ENCODE measurements at regions not wholly inside any gene's neighbourhood (a gene's known extent, or its start where the extent isn't known, plus 50 kb on each side); places are given as distances from the start of the nearest gene placed in this dataset.
"Not testable (repeated sequence)": the region's sequence is repeated elsewhere in the genome, so short reads cannot be mapped to it uniquely, and the experiment has no call there.

DNA sequence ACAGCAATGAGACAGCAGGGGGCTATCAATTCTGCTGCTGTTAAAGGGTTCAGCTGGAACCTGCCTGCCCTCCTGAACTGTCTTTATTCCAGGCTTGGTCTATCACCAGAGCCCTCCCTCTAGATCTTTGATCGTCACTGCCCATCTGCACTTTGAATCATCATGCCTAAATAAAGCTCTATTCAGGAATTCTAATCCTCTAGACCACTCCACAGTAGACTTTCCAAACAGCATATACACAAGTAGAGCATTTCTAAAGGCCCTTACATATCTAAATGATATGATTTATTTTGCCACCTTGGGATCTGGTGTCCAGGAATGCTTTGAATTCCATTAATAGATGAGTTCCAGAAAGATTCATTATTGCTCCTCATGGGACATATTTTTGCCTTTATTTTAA lies 542.1 kb upstream of the SYT4 start:
- H3K27me3 ChIP-seq (ENCODE audit: control insufficient read depth, insufficient read depth, low read length), result no peaks in the 10 kb centered on the region
- 43% methylated on average over 1 of the region's 1 CpG for WGBS (ENCODE audit: insufficient coverage)
- H3K36me3 ChIP-seq (ENCODE audit: control insufficient read depth, insufficient read depth, low read length), result no peaks in the 10 kb centered on the region
- H3K4me3 ChIP-seq (ENCODE audit: low read length), result no peak overlapping the region
- peaks cover 2% of the 10 kb centered on the region for H3K9me3 ChIP-seq (replicated peaks; ENCODE audit: control insufficient read depth, low read depth, low read length)
- no peak overlapping the region for H3K27ac ChIP-seq (ENCODE audit: low read length)
- peak; percentile 16 for DNase-seq
- H3K4me1 ChIP-seq (ENCODE audit: control insufficient read depth, insufficient read depth, low read length), result no peaks in the 10 kb centered on the region

DNA sequence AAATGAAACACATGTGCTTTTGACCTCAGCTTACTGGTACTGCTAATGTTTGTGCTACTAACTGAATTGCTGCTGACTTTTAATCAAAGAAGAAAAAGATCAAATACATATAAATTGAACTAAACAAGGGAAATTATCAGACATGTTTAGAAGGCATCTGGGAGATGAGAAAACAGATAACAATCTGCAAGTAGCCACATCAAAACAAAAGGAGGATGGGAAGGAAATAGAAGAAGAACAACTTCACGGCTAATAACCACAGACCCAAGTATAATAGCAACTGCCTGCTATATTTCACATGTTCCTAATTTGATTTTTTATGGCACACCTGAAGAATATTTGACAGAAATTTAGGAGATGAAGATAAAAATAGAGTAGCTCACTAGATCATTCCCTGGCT lies 542.6 kb upstream of the SYT4 start:
- DNase-seq, result no peak
- H3K27me3 ChIP-seq (ENCODE audit: control insufficient read depth, insufficient read depth, low read length), result no peaks in the 10 kb centered on the region
- no peak overlapping the region for H3K27ac ChIP-seq (ENCODE audit: low read length)
- no peaks in the 10 kb centered on the region for H3K4me1 ChIP-seq (ENCODE audit: control insufficient read depth, insufficient read depth, low read length)
- peaks cover 2% of the 10 kb centered on the region for H3K9me3 ChIP-seq (replicated peaks; ENCODE audit: control insufficient read depth, low read depth, low read length)
- no peaks in the 10 kb centered on the region for H3K36me3 ChIP-seq (ENCODE audit: control insufficient read depth, insufficient read depth, low read length)
- no peak overlapping the region for H3K4me3 ChIP-seq (ENCODE audit: low read length)
- no CpG with 5 or more reads among the region's 1 CpG for WGBS (ENCODE audit: insufficient coverage)

DNA sequence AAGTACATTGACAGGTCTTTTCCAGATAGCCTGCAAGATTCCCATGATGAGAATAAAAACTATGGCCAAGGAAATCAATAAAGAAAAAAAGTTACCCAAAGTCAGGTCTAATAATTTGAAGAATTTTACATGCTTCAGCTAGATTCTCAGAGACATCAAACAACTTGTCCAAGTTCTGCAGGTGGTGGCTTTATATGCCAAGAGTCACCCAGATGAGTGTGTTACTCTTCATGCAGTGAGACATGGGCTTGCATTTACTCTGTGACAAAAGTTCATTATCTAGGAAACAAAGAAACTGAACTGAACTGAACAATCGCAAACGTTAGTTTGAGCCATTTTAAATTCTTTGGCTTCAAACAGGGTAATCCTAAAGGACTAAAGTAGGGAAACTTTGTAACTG lies 548.5 kb upstream of the SYT4 start:
- Histone ChIP-seq H3K4me3 (ENCODE audit: low read length) (no peak overlapping the region), H3K4me1 (ENCODE audit: control insufficient read depth, insufficient read depth, low read length) (peaks cover 8% of the 10 kb centered on the region), H3K9me3 (replicated peaks; ENCODE audit: control insufficient read depth, low read depth, low read length) (no peaks in the 10 kb centered on the region), H3K36me3 (ENCODE audit: control insufficient read depth, insufficient read depth, low read length) (no peaks in the 10 kb centered on the region), H3K27ac (ENCODE audit: low read length) (no peak overlapping the region), H3K27me3 (ENCODE audit: control insufficient read depth, insufficient read depth, low read length) (no peaks in the 10 kb centered on the region)
- peak; percentile 57 for DNase-seq
- no CpG with 5 or more reads among the region's 2 CpGs for WGBS (ENCODE audit: insufficient coverage)

DNA sequence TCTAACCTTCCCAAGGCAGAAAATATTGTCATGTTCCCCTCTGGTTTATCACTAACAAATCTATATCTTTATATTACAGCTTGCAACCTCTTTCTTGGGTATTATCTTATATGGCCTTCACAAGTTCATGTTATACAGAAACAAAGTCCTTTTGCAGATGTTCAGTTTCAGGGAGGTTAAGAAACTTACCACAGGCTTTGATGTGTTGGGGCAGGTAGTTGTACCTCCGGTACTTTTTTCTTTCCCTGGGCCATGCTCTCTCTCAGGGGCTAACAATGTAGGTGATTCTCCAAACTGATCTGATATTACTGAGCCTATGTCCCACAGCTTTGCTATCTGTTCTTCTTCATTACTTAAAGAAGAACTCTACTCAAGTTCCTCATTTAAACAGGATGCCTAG lies 548.9 kb upstream of the SYT4 start:
- 43% methylated on average over 1 of the region's 1 CpG for WGBS (ENCODE audit: insufficient coverage)
- no peaks in the 10 kb centered on the region for H3K9me3 ChIP-seq (replicated peaks; ENCODE audit: control insufficient read depth, low read depth, low read length)
- H3K4me1 ChIP-seq (ENCODE audit: control insufficient read depth, insufficient read depth, low read length), result peaks cover 11% of the 10 kb centered on the region
- H3K36me3 ChIP-seq (ENCODE audit: control insufficient read depth, insufficient read depth, low read length), result no peaks in the 10 kb centered on the region
- H3K27me3 ChIP-seq (ENCODE audit: control insufficient read depth, insufficient read depth, low read length), result no peaks in the 10 kb centered on the region
- no peak overlapping the region for H3K27ac ChIP-seq (ENCODE audit: low read length)
- H3K4me3 ChIP-seq (ENCODE audit: low read length), result no peak overlapping the region
- no peak for DNase-seq

DNA sequence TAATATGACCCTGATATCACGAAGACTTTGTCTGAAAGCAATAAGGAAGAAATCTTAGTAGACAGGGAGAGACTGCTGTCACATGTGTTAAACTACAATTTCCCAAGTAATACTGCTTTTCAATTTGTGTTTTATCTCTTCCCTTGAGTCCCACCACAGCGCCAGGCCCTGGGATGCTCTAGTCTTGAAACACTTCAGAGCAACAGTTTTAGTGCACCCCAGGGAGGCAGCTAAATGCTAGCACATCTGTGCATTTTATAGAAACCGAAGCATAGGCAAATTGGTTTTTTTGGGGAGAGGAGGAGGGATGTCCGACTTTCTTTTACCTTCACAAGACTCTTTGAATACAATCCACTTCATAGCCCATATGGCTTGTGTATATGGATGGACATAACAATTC lies 550.0 kb upstream of the SYT4 start:
- H3K4me3 ChIP-seq (ENCODE audit: low read length), result no peak overlapping the region
- H3K9me3 ChIP-seq (replicated peaks; ENCODE audit: control insufficient read depth, low read depth, low read length), result no peaks in the 10 kb centered on the region
- WGBS (ENCODE audit: insufficient coverage), result 0% methylated on average over 1 of the region's 4 CpGs
- peak; percentile 60 for DNase-seq
- peaks cover 11% of the 10 kb centered on the region for H3K4me1 ChIP-seq (ENCODE audit: control insufficient read depth, insufficient read depth, low read length)
- no peaks in the 10 kb centered on the region for H3K36me3 ChIP-seq (ENCODE audit: control insufficient read depth, insufficient read depth, low read length)
- no peaks in the 10 kb centered on the region for H3K27me3 ChIP-seq (ENCODE audit: control insufficient read depth, insufficient read depth, low read length)
- no peak overlapping the region for H3K27ac ChIP-seq (ENCODE audit: low read length)

DNA sequence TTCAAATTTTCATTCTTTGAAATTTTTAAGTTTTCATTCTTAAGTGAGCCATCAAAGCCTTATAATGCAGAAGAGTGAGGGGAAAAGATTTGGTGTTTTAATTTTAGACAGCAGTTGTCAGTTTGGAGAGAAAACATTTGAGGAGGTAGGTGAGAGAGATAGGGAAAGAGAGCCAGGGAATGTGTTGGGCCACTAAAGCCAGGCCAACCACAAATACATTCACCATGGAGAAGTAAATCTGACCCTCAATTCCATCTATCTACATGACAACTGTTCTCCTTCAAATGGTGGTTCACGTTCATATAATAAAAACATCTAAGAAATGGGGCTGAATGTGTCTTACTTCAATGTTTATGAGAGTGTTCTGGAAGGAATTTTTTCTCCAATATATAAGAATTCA lies 553.0 kb upstream of the SYT4 start:
- Histone ChIP-seq H3K4me1 (ENCODE audit: control insufficient read depth, insufficient read depth, low read length) (peaks cover 11% of the 10 kb centered on the region), H3K4me3 (ENCODE audit: low read length) (no peak overlapping the region), H3K27ac (ENCODE audit: low read length) (peak overlapping the region; percentile 87), H3K9me3 (replicated peaks; ENCODE audit: control insufficient read depth, low read depth, low read length) (no peaks in the 10 kb centered on the region), H3K27me3 (ENCODE audit: control insufficient read depth, insufficient read depth, low read length) (no peaks in the 10 kb centered on the region), H3K36me3 (ENCODE audit: control insufficient read depth, insufficient read depth, low read length) (no peaks in the 10 kb centered on the region)
- peak; percentile 7 for DNase-seq
- WGBS (ENCODE audit: insufficient coverage), result no CpG with 5 or more reads among the region's 1 CpG

DNA sequence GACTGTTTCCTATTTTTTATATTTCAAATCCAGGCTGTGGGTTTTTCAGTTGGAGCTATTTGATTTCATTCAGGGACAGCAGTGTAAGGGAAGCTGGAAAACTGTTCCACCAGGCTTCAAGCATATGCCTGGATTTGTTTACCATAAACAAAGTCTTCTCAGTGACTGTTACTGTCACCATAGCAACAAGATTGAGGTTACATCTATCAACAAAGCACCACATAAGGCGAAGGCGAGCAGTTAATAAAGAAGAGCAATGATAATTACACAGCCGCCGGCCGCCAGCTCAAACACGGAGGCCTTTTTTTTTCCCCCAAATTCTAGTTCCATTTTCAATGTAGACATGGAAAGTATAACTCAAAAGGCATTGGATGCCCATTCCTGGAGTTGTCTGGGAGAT lies 553.7 kb upstream of the SYT4 start:
- peaks cover 11% of the 10 kb centered on the region for H3K4me1 ChIP-seq (ENCODE audit: control insufficient read depth, insufficient read depth, low read length)
- H3K27ac ChIP-seq (ENCODE audit: low read length), result peak overlapping the region; percentile 87
- DNase-seq, result peak; percentile 88
- no peaks in the 10 kb centered on the region for H3K27me3 ChIP-seq (ENCODE audit: control insufficient read depth, insufficient read depth, low read length)
- H3K36me3 ChIP-seq (ENCODE audit: control insufficient read depth, insufficient read depth, low read length), result no peaks in the 10 kb centered on the region
- no peak overlapping the region for H3K4me3 ChIP-seq (ENCODE audit: low read length)
- no CpG with 5 or more reads among the region's 6 CpGs for WGBS (ENCODE audit: insufficient coverage)
- no peaks in the 10 kb centered on the region for H3K9me3 ChIP-seq (replicated peaks; ENCODE audit: control insufficient read depth, low read depth, low read length)

DNA sequence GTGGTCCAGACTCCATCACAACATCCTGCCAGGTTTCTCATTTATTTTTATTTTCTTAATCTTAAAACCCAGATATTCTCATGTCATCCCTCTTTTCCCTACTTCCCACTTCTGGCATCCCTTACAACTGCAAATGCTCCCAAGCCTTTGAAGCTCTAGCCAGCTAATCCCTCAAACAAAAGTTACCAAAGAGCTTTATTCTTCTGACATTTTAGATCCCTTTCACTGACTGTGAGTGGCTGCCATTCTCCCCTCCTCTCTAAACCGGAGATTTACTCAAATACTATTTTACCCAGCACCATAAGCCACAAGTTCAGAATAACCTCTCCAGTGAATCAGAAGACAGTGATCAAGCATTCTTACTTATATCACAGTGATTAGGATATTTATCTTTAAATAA lies 569.0 kb upstream of the SYT4 start:
- H3K27me3 ChIP-seq (ENCODE audit: control insufficient read depth, insufficient read depth, low read length), result no peaks in the 10 kb centered on the region
- no peaks in the 10 kb centered on the region for H3K9me3 ChIP-seq (replicated peaks; ENCODE audit: control insufficient read depth, low read depth, low read length)
- H3K27ac ChIP-seq (ENCODE audit: low read length), result no peak overlapping the region
- WGBS (ENCODE audit: insufficient coverage), result no CpG with 5 or more reads among the region's 1 CpG
- no peaks in the 10 kb centered on the region for H3K36me3 ChIP-seq (ENCODE audit: control insufficient read depth, insufficient read depth, low read length)
- no peak overlapping the region for H3K4me3 ChIP-seq (ENCODE audit: low read length)
- H3K4me1 ChIP-seq (ENCODE audit: control insufficient read depth, insufficient read depth, low read length), result no peaks in the 10 kb centered on the region
- peak; percentile 18 for DNase-seq

DNA sequence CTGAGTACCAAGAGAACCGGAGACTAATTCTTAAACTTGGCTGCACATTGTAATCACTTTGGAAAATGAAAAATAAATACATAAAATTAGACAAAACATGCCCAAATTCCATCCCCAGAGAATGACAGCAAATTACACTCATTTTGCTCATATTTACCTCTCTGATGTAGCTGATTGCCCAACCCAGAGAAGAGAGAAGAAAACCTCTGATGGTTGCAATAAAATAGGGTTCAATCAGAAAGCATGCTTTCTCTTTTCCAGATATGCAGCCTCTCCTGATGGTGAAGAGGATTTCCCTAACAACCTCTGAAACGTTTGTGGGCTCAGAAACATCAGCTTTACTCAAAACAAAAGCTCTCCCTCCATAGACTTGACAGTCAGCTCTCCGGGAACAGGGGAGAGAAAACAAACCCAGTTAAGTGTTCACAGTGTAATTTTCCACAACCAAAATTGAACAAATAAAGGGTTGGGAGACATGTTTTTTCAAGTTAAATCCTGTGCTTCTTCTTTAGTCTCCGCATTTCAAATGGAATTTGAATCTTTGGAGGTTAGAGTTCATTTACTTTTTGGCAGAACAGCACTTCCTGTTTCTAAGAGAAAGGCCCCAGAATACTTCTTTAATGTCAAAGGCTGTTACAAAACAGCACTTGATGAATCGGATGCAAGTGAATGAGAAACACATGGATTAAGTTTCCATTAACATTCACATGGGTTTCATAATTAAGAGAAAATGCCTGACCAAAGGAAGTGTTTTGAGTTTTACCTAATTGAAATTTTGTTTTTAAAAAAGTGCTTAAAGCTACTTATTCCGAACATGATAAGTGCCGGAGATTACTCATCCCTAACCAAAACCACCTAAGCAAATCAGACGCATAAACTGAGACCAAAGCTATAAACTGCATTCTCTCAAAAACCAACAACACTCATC lies 570.1 kb upstream of the SYT4 start:
- Histone ChIP-seq H3K36me3 (ENCODE audit: control insufficient read depth, insufficient read depth, low read length) (no peaks in the 10 kb centered on the region), H3K27ac (ENCODE audit: low read length) (peak overlapping the region; percentile 5), H3K27me3 (ENCODE audit: control insufficient read depth, insufficient read depth, low read length) (no peaks in the 10 kb centered on the region), H3K9me3 (replicated peaks; ENCODE audit: control insufficient read depth, low read depth, low read length) (no peaks in the 10 kb centered on the region), H3K4me3 (ENCODE audit: low read length) (no peak overlapping the region), H3K4me1 (ENCODE audit: control insufficient read depth, insufficient read depth, low read length) (no peaks in the 10 kb centered on the region)
- no CpG with 5 or more reads among the region's 8 CpGs for WGBS (ENCODE audit: insufficient coverage)
- peak; percentile 79 for DNase-seq

DNA sequence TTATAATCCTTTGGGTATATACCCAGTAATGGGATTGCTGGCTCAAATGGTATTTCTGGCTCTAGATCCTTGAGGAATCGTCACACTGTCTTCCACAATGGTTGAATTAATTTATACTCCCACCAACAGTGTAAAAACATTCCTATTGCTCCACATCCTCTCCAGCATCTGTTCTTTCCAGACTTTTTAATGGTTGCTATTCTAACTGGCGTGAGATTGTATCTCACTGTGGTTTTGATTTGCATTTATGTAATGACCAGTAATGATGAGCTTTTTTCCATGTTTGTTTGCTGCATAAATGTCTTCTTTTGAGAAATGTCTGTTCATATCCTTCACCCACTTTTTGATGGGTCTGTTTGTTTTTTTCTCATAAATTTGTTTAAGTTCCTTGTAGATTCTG lies 572.5 kb upstream of the SYT4 start:
- H3K27me3 ChIP-seq (ENCODE audit: control insufficient read depth, insufficient read depth, low read length); H3K4me1 ChIP-seq (ENCODE audit: control insufficient read depth, insufficient read depth, low read length); H3K36me3 ChIP-seq (ENCODE audit: control insufficient read depth, insufficient read depth, low read length); DNase-seq; H3K27ac ChIP-seq (ENCODE audit: low read length); H3K9me3 ChIP-seq (replicated peaks; ENCODE audit: control insufficient read depth, low read depth, low read length); H3K4me3 ChIP-seq (ENCODE audit: low read length): not testable (repeated sequence)
- no CpG with 5 or more reads among the region's 2 CpGs for WGBS (ENCODE audit: insufficient coverage)

Measured in muscle of leg (tissue), 3 donors.